GM12878 (cell line): ENCODE measurements at regions not wholly inside any gene's neighbourhood (a gene's known extent, or its start where the extent isn't known, plus 50 kb on each side); places are given as distances from the start of the nearest gene placed in this dataset.

ENCODE experiments used
- ATAC-seq: fragments of 200-7000 bp; cut with Tn5 transposase; 3 replicates; pipeline ENCODE4 v1.9.1; 2020; ENCODE audit warnings: mild to moderate bottlenecking, moderate library complexity
- BruUV-seq: library from RNA; stranded (reverse); fragments of 400-500 nt; replicated peaks from 2 replicates; lab custom pipeline; 2021; lab: Mats Ljungman, UMichigan
- CTCF ChIA-PET: fragments of 300-600 bp; sonication (Branson Sonifier 250); formaldehyde crosslinking; extraction: SDS; loops from one replicate; lab custom pipeline; 2021; ENCODE audit warnings: inconsistent platforms; lab: Yijun Ruan, JAX
- POLR2A ChIA-PET: fragments of 350-600 bp; formaldehyde crosslinking; extraction: SDS; loops from one replicate; lab custom pipeline; 2021; ENCODE audit warnings: inconsistent platforms; lab: Charles Lee
- RAD21 ChIA-PET: fragments of 300-600 bp; sonication (Branson Sonifier 250); formaldehyde crosslinking; loops from one replicate; lab custom pipeline; 2023; ENCODE audit warnings: antibody characterized with exemption; ENCODE audit not compliant: unreplicated experiment; lab: Charles Lee
- SMC1A ChIA-PET: fragments of 300-600 bp; sonication (Branson Sonifier 250); formaldehyde crosslinking; loops from one replicate; lab custom pipeline; 2023; ENCODE audit not compliant: unreplicated experiment, uncharacterized antibody; lab: Charles Lee
- DNase-seq: peaks from one replicate; pipeline ENCODE4 v3.0.0-alpha.2; 2011; ENCODE audit warnings: low read depth, low spot score
- FAIRE-seq: peaks from 3 replicates; lab custom pipeline; 2011; peaks lifted over from hg19 to GRCh38; lab: Jason Lieb, UNC
- H2AFZ ChIP-seq: 2 replicates; pipeline ENCODE4 v1.6.0; 2011; ENCODE audit warnings: low read depth, low read length, control low read depth; ENCODE audit not compliant: control insufficient read depth
- H3K27ac ChIP-seq: 2 replicates; pipeline ENCODE4 v1.5.1; 2011; ENCODE audit warnings: control low read depth; ENCODE audit not compliant: control insufficient read depth, insufficient read depth
- H3K27me3 ChIP-seq, 2 experiments: replicated peaks in 1 of 2; 2 replicates each; pipeline versions ENCODE4 v1.6.0 to v1.6.1; 2011; ENCODE audit warnings: low read length in 1 of 2; ENCODE audit not compliant: control insufficient read depth in 2 of 2, insufficient read depth in 2 of 2
- H3K36me3 ChIP-seq, 2 experiments: 2 replicates each; pipeline ENCODE4 v1.5.1; 2011; ENCODE audit warnings: low read length in 1 of 2; ENCODE audit not compliant: control insufficient read depth in 2 of 2, insufficient read depth in 2 of 2
- H3K4me1 ChIP-seq: 2 replicates; pipeline ENCODE4 v1.6.1; 2011; ENCODE audit warnings: mild to moderate bottlenecking, low read length, moderate library complexity, mixed read lengths; ENCODE audit not compliant: control insufficient read depth, insufficient read depth
- H3K4me2 ChIP-seq: 2 replicates; pipeline ENCODE4 v1.6.0; 2011; ENCODE audit warnings: control low read depth; ENCODE audit not compliant: control insufficient read depth, insufficient read depth
- H3K4me3 ChIP-seq: fragments of 200-600 bp; sonication (generic); 2 replicates; pipeline ENCODE4 v1.5.1; 2016
- H3K79me2 ChIP-seq: 2 replicates; pipeline ENCODE4 v1.6.0; 2011; ENCODE audit warnings: low read length; ENCODE audit not compliant: control insufficient read depth, insufficient read depth
- H3K9ac ChIP-seq: 2 replicates; pipeline ENCODE4 v1.8.0; 2011; ENCODE audit warnings: low read length, control low read depth, mixed read lengths; ENCODE audit not compliant: control insufficient read depth, insufficient read depth
- H3K9me3 ChIP-seq: replicated peaks from 3 replicates; pipeline ENCODE4 v1.5.1; 2011; ENCODE audit warnings: mild to moderate bottlenecking, low read length; ENCODE audit not compliant: control insufficient read depth, insufficient read depth
- H4K20me1 ChIP-seq: 2 replicates; pipeline ENCODE4 v1.6.0; 2011; ENCODE audit not compliant: control insufficient read depth, insufficient read depth
- CUX1 ChIP-seq: IDR thresholded peaks from 2 replicates; pipeline ENCODE4 v1.6.1; 2012; ENCODE audit warnings: improper control_type of control experiment, low read depth, low read length; ENCODE audit not compliant: insufficient replicate concordance
- IRF4 ChIP-seq: IDR thresholded peaks from 2 replicates; pipeline ENCODE4 v1.6.1; 2011; ENCODE audit warnings: low read depth, low read length
- KAT2A ChIP-seq: conservative IDR thresholded peaks from 2 replicates; pipeline ENCODE4 v1.6.1; 2011; ENCODE audit warnings: low read depth, low read length; ENCODE audit not compliant: control insufficient read depth
- POLR2A ChIP-seq: IDR thresholded peaks from 2 replicates; pipeline ENCODE4 v1.6.1; 2011; ENCODE audit warnings: low read depth, mild to moderate bottlenecking, low read length
- RAD51 ChIP-seq: fragments of 450-650 bp; IDR thresholded peaks from 2 replicates; pipeline ENCODE4 v1.6.1; 2016; ENCODE audit warnings: moderate library complexity, mild to moderate bottlenecking, inconsistent platforms
- SMARCA5 ChIP-seq: fragments of 450-650 bp; IDR thresholded peaks from 2 replicates; pipeline ENCODE4 v1.6.1; 2017; ENCODE audit warnings: mild to moderate bottlenecking
- TCF3 ChIP-seq: IDR thresholded peaks from 2 replicates; pipeline ENCODE4 v1.6.1; 2012; ENCODE audit warnings: low read depth, mild to moderate bottlenecking, low read length, borderline replicate concordance; ENCODE audit not compliant: insufficient read depth
- USF1 ChIP-seq: IDR thresholded peaks from 2 replicates; pipeline ENCODE4 v1.6.1; 2011; ENCODE audit warnings: borderline replicate concordance, low read depth, mild to moderate bottlenecking, moderate library complexity, mixed read lengths, low read length; ENCODE audit not compliant: insufficient read depth; ENCODE audit errors: extremely low read length
- ZBED1 ChIP-seq: IDR thresholded peaks from 2 replicates; pipeline ENCODE4 v1.6.1; 2016; ENCODE audit warnings: borderline replicate concordance
- ZSCAN29 ChIP-seq: fragments of 450-650 bp; IDR thresholded peaks from 2 replicates; pipeline ENCODE4 v1.6.1; 2017; ENCODE audit warnings: mild to moderate bottlenecking, moderate library complexity
- WGBS: methylation state at CpG from one replicate; pipeline ENCODE4 v1.1.6; 2016; ENCODE audit warnings: low lambda C conversion rate; ENCODE audit not compliant: insufficient replicate concordance, insufficient coverage; ENCODE audit errors: missing lambda C conversion rate; 5-methylcytosine and 5-hydroxymethylcytosine counted together
- in situ Hi-C: fragments of 300-500 bp; cut with MboI; formaldehyde crosslinking; loops from 9 replicates; pipeline ENCODE4 v1.14.3; 2018; ENCODE audit warnings: mixed read lengths
- intact Hi-C: fragments of 100-400 bp; cut with micrococcal nuclease; formaldehyde crosslinking; loops from one replicate; pipeline ENCODE4 v1.14.2; 2022; ENCODE audit not compliant: unreplicated experiment
- TF ChIP-seq, protein P1 (sequence below): fragments of 450-650 bp; formaldehyde crosslinking; IDR thresholded peaks from 2 replicates; pipeline ENCODE4 v1.4.0; 2020; ENCODE audit warnings: mild to moderate bottlenecking, moderate library complexity

DNA sequence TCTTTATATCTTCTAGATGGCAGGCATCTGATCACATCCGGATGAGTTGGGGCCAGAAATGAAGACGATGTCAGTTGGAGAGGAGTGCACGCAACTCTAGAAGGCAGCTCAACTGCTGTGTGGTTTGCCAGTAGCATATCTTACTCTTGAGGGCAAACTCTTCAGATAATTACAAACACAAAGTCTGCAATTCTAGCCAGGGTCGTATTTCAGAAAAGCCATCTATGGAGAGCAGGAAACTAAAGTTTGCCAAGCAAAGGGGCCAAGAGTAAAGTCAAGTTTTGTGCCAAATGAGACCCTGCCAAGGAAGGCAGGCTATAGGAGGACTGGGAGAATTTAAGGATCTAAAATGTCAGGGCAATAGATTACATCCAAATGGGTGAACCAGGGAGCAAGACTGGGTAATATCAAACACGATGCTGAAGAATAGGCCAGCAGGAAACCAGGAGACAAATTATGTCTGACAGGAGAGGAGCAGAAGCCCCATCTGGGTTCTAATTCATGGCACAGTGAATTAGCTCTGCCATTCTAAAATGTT, 312.5 kb upstream of the SEMA3C start:
- Histone ChIP-seq H3K27ac (no peak overlapping the region), H3K36me3 (no peaks in the 10 kb centered on the region), H3K9me3 (no peaks in the 10 kb centered on the region), H4K20me1 (no peaks in the 10 kb centered on the region), H3K4me1 (no peaks in the 10 kb centered on the region), H3K4me3 (no peak overlapping the region), H3K27me3 (no peaks in the 10 kb centered on the region), H3K4me2 (no peak overlapping the region), H3K9ac (no peak overlapping the region), H2AFZ (no peak overlapping the region), H3K79me2 (no peaks in the 10 kb centered on the region)
- RAD21 ChIA-PET: no interaction called here
- 35% methylated on average over 5 of the region's 5 CpGs for WGBS
- DNase-seq (no peak), FAIRE-seq (no peak), ATAC-seq (no peak)
- CTCF ChIA-PET: no interaction called here
- no TSS peak for BruUV-seq
- SMC1A ChIA-PET: no interaction called here
- POLR2A ChIA-PET: no interaction called here
- in situ Hi-C loops (no loop called here), intact Hi-C loops (no loop called here)
- no peak for TF ChIP-seq IRF4
- TF ChIP-seq KAT2A: no peak
- no peak for TF ChIP-seq ZSCAN29
- no peak for TF ChIP-seq USF1
- no peak for TF ChIP-seq POLR2A
- TF ChIP-seq, protein P1, sequence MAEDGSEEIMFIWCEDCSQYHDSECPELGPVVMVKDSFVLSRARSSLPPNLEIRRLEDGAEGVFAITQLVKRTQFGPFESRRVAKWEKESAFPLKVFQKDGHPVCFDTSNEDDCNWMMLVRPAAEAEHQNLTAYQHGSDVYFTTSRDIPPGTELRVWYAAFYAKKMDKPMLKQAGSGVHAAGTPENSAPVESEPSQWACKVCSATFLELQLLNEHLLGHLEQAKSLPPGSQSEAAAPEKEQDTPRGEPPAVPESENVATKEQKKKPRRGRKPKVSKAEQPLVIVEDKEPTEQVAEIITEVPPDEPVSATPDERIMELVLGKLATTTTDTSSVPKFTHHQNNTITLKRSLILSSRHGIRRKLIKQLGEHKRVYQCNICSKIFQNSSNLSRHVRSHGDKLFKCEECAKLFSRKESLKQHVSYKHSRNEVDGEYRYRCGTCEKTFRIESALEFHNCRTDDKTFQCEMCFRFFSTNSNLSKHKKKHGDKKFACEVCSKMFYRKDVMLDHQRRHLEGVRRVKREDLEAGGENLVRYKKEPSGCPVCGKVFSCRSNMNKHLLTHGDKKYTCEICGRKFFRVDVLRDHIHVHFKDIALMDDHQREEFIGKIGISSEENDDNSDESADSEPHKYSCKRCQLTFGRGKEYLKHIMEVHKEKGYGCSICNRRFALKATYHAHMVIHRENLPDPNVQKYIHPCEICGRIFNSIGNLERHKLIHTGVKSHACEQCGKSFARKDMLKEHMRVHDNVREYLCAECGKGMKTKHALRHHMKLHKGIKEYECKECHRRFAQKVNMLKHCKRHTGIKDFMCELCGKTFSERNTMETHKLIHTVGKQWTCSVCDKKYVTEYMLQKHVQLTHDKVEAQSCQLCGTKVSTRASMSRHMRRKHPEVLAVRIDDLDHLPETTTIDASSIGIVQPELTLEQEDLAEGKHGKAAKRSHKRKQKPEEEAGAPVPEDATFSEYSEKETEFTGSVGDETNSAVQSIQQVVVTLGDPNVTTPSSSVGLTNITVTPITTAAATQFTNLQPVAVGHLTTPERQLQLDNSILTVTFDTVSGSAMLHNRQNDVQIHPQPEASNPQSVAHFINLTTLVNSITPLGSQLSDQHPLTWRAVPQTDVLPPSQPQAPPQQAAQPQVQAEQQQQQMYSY (CRISPR knock-in tag): no peak
- no peak for TF ChIP-seq CUX1
- TF ChIP-seq RAD51: no peak
- no peak for TF ChIP-seq ZBED1
- no peak for TF ChIP-seq TCF3
- TF ChIP-seq SMARCA5: no peak
